GM12874 (cell line): ENCODE measurements at regions not wholly inside any gene's neighbourhood (a gene's known extent, or its start where the extent isn't known, plus 50 kb on each side); places are given as distances from the start of the nearest gene placed in this dataset.

Experiments
- CTCF ChIP-seq: IDR thresholded peaks from 2 replicates; pipeline ENCODE4 v1.5.1; 2011; ENCODE audit warnings: low read depth, mild to moderate bottlenecking, control low read depth, low read length, moderate library complexity; ENCODE audit not compliant: insufficient read depth

- no peak for TF ChIP-seq CTCF
Measured at GRCh38 chr11:109320595-109320994, 101.4 kb upstream of the C11orf87 start.

GRCh38 chr11:109326781-109327180 lies 95.2 kb upstream of the C11orf87 start:
- TF ChIP-seq CTCF = no peak

DNA sequence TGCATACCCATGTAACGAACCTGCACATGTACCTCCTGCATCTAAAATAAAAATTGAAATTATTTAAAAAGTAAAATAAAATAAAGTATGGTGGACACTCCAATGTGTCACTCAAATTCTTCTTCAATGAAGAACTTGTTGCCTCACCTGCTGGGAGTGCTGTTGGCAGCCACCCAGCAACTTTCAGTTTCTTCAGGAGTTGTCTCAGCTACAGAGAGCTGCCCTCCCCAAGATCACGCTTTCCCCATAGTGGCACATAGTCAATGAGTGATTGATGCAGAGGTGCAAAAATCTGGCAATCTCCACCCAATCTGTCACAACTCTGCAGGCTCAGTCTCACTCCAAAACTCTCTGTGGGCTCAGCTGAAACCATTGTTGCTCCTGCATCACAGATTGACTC lies 92.3 kb upstream of the C11orf87 start:
- no peak for TF ChIP-seq CTCF

DNA sequence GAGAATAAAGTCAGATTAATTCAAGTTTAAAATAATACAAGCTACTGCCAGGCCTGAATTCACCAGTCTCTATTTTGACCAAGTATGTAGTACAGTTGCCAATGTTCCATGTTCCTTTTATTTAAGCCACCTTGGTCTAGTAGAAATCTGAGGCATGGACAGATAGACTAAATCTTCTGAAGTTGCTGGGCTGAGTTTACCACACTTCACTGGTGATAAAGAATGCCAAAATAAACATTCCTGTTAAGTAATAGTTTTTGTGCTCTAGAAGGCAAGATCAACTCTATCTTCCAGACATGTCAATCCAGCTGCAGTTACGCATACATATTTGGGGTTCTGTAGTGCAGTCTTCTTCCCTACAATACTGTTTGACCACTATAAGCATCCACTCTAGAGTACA lies 83.9 kb upstream of the C11orf87 start:
- TF ChIP-seq CTCF = no peak

DNA sequence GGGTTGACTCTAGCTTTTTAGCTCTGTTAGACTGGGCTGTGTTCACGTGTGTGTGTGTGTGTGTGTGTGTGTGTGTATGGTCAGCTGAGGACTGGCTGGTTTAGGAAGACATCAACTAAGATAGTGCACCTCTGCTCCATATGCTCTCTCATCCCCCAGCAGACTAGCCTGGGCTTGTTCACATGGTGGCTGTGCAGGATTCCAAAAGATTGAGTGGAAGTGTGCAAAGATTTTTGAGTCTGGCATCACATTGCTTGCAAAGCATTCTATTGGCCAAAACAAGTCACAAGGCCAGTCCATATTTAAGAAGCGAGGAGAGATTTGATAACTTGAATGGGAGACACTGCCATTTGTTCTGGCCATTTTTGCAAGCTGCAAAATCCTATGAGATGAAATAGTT lies 79.7 kb upstream of the C11orf87 start:
- TF ChIP-seq CTCF = no peak

- TF ChIP-seq CTCF = no peak
Measured at GRCh38 chr11:109343242-109343641, 78.7 kb upstream of the C11orf87 start.

GRCh38 chr11:109347304-109347703 lies 74.7 kb upstream of the C11orf87 start:
- no peak for TF ChIP-seq CTCF

- no peak for TF ChIP-seq CTCF
Measured at GRCh38 chr11:109349276-109350080, 72.5 kb upstream of the C11orf87 start.
